PC-9 (cell line): ENCODE measurements at regions not wholly inside any gene's neighbourhood (a gene's known extent, or its start where the extent isn't known, plus 50 kb on each side); places are given as distances from the start of the nearest gene placed in this dataset.
A peak's percentile ranks its signal among the peaks of the same experiment; 100 is the strongest.

Experiments
- BruUV-seq: library from RNA; stranded (reverse); fragments of 400-500 nt; replicated peaks from 2 replicates; lab custom pipeline; 2021; lab: Mats Ljungman, UMichigan
- CTCF ChIA-PET: fragments of 300-600 bp; sonication (Branson Sonifier 250); formaldehyde crosslinking; loops from one replicate; lab custom pipeline; 2022; ENCODE audit warnings: antibody characterized with exemption; lab: Charles Lee
- POLR2A ChIA-PET: fragments of 300-600 bp; sonication (Branson Sonifier 250); formaldehyde crosslinking; loops from one replicate; lab custom pipeline; 2022; ENCODE audit warnings: antibody characterized with exemption; ENCODE audit not compliant: unreplicated experiment; lab: Charles Lee
- DNase-seq, 2 experiments: peaks; one replicate each; pipeline versions ENCODE4 v3.0.0 to v3.0.0-alpha.2; 2015 to 2022; ENCODE audit warnings: mixed read lengths in 1 of 2
- H2AFZ ChIP-seq: fragments of 200-600 bp; sonication (generic); 2 replicates; pipeline ENCODE4 v1.8.1; 2017; ENCODE audit warnings: antibody characterized with exemption
- H3F3A ChIP-seq: fragments of 200-600 bp; sonication (generic); 2 replicates; pipeline ENCODE4 v1.8.1; 2017; ENCODE audit warnings: antibody characterized with exemption, mild to moderate bottlenecking, low read depth; ENCODE audit not compliant: insufficient read depth
- H3K27ac ChIP-seq: fragments of 200-600 bp; sonication (generic); 2 replicates; pipeline ENCODE4 v1.6.1; 2016; ENCODE audit warnings: mixed run types
- H3K27me3 ChIP-seq: fragments of 200-600 bp; sonication (generic); 2 replicates; pipeline ENCODE4 v1.6.1; 2016; ENCODE audit warnings: low read depth, mixed run types; ENCODE audit not compliant: insufficient read depth
- H3K36me3 ChIP-seq: fragments of 200-600 bp; sonication (generic); 2 replicates; pipeline ENCODE4 v1.6.1; 2016; ENCODE audit warnings: low read depth, mixed run types
- H3K4me1 ChIP-seq: fragments of 200-600 bp; sonication (generic); replicated peaks from 2 replicates; pipeline ENCODE4 v1.6.1; 2016; ENCODE audit warnings: mixed run types; ENCODE audit not compliant: insufficient read depth
- H3K4me2 ChIP-seq: fragments of 200-600 bp; sonication (generic); 2 replicates; pipeline ENCODE4 v1.6.1; 2017; ENCODE audit warnings: mixed run types
- H3K4me3 ChIP-seq: fragments of 200-600 bp; sonication (generic); 2 replicates; pipeline ENCODE4 v1.6.1; 2016; ENCODE audit warnings: mixed run types
- H3K79me2 ChIP-seq: fragments of 200-600 bp; sonication (generic); 2 replicates; pipeline ENCODE4 v1.6.1; 2017; ENCODE audit warnings: low read depth, mixed run types
- H3K9me2 ChIP-seq: fragments of 200-600 bp; sonication (generic); 2 replicates; pipeline ENCODE4 v1.8.1; 2017; ENCODE audit warnings: mild to moderate bottlenecking; ENCODE audit not compliant: insufficient read depth
- H3K9me3 ChIP-seq: fragments of 200-600 bp; sonication (generic); 2 replicates; pipeline ENCODE4 v1.8.1; 2016; ENCODE audit warnings: low read depth; ENCODE audit not compliant: insufficient read depth
- H4K20me1 ChIP-seq: fragments of 200-600 bp; sonication (generic); 2 replicates; pipeline ENCODE4 v1.8.1; 2017; ENCODE audit not compliant: insufficient read depth
- EZH2 ChIP-seq: fragments of 200-600 bp; sonication (generic); IDR thresholded peaks from 2 replicates; pipeline ENCODE4 v1.8.0; 2017; ENCODE audit warnings: antibody characterized with exemption, low read depth
- intact Hi-C: fragments of 100-400 bp; cut with micrococcal nuclease; formaldehyde crosslinking; loops from one replicate; pipeline ENCODE4 v1.10.0; 2022; ENCODE audit not compliant: unreplicated experiment
- TF ChIP-seq, protein P1 (sequence below): fragments of 200-600 bp; sonication (generic); conservative IDR thresholded peaks from 2 replicates; pipeline ENCODE4 v1.6.1; 2017; ENCODE audit warnings: mixed run types, antibody characterized with exemption, mild to moderate bottlenecking, moderate library complexity

DNA sequence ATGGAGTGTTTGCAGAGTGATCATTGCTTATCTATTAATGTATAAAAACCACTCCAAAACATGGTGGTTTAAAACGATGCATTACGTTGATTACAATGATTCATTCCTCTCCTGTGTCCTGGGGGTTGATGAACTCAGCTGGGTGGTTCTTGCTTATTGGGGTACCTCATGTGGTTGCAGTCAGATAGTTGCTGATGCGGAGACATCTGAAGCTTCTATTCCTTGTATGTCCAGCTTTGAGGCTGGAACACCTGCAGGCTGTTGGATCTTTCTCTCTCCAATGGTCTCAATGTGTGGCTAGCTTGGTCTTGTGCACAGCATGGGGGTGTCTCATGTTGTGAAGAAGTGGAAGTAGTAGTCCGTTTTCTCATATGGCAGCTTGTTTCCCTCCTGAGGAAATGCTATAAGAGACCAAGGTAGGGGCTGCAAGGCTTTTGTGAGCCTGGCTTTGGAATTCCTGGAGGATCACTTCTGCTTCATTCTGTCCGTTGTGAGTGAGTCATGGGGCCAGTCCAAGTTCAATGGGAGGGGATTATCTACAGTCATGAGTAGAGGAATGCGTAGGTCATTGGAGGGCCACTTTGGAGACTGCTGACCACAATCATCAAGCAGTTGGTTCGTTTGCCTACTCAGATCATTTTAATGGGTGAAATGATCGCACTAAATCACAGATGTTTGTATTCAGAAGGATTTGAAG, 601.0 kb downstream of the SLC4A3 start:
- Histone ChIP-seq H3K9me2 (no peaks in the 10 kb centered on the region), H2AFZ (peak overlapping the region; percentile 61; the same call in 1 of the 2 replicates), H3K27me3 (no peaks in the 10 kb centered on the region), H3K9me3 (peaks cover 8% of the 10 kb centered on the region; the same call in 1 of the 2 replicates), H3K79me2 (no peaks in the 10 kb centered on the region), H3F3A (peaks cover 41% of the 10 kb centered on the region), H3K4me3 (peak overlapping the region; percentile 45), H3K27ac (peak overlapping the region; percentile 90), H3K36me3 (no peaks in the 10 kb centered on the region), H3K4me1 (peaks cover 67% of the 10 kb centered on the region), H4K20me1 (no peaks in the 10 kb centered on the region), H3K4me2 (peak overlapping the region; percentile 74)
- intact Hi-C loops, result loop anchor here (1.0 to 10.0 kb wide), 9 partner anchors 35 to 1216 kb away; no protein-coding TSS in a partner anchor
- TF ChIP-seq, protein P1, sequence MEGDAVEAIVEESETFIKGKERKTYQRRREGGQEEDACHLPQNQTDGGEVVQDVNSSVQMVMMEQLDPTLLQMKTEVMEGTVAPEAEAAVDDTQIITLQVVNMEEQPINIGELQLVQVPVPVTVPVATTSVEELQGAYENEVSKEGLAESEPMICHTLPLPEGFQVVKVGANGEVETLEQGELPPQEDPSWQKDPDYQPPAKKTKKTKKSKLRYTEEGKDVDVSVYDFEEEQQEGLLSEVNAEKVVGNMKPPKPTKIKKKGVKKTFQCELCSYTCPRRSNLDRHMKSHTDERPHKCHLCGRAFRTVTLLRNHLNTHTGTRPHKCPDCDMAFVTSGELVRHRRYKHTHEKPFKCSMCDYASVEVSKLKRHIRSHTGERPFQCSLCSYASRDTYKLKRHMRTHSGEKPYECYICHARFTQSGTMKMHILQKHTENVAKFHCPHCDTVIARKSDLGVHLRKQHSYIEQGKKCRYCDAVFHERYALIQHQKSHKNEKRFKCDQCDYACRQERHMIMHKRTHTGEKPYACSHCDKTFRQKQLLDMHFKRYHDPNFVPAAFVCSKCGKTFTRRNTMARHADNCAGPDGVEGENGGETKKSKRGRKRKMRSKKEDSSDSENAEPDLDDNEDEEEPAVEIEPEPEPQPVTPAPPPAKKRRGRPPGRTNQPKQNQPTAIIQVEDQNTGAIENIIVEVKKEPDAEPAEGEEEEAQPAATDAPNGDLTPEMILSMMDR, result no peak
- TF ChIP-seq EZH2, result no peak
- BruUV-seq, result TSS peak; percentile 96
- CTCF ChIA-PET, result interaction anchor here (0.7 kb wide), 1 partner anchor 121 kb away, joined by 3 read pairs; no protein-coding TSS in a partner anchor
- peak; percentile 80 to 97 for DNase-seq
- POLR2A ChIA-PET, result interaction anchor here (0.6 to 0.7 kb wide), 3 partner anchors 51 to 1413 kb away, joined by 3 to 13 read pairs (median 5); no protein-coding TSS in a partner anchor

DNA sequence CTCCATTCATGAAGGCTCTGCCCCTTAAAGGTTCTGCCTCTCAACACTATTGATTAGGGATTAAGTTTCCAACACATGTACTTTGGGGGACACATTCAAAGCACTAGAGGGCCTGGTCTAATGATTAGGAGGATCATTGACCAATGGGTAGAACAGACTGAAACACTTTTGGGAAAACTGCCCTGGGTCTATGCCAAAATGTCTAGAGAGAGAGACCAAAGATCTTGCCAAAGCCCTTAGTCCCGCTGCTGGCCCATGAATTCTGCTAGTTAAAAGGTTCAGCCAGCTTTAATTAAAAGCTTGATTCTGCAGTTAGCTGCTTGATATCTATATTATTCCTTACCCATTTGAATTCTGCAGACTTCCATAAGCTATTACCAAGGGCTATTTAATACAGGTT, 613.2 kb downstream of the SLC4A3 start:
- Histone ChIP-seq H3K9me2 (no peaks in the 10 kb centered on the region), H3K27ac (no peak overlapping the region), H3K4me1 (no peaks in the 10 kb centered on the region), H3K9me3 (peaks cover 4% of the 10 kb centered on the region; the same call in 1 of the 2 replicates), H3K4me2 (no peak overlapping the region), H3K36me3 (no peaks in the 10 kb centered on the region), H4K20me1 (no peaks in the 10 kb centered on the region), H3K4me3 (no peak overlapping the region), H3K79me2 (no peaks in the 10 kb centered on the region), H3F3A (no peaks in the 10 kb centered on the region), H2AFZ (no peak overlapping the region), H3K27me3 (no peaks in the 10 kb centered on the region)
- no peak for DNase-seq
- ChIA-PET POLR2A (no interaction called here), CTCF (no interaction called here)
- intact Hi-C loops, result no loop called here
- TF ChIP-seq, protein P1, result no peak
- no peak for TF ChIP-seq EZH2
- BruUV-seq, result no TSS peak

DNA sequence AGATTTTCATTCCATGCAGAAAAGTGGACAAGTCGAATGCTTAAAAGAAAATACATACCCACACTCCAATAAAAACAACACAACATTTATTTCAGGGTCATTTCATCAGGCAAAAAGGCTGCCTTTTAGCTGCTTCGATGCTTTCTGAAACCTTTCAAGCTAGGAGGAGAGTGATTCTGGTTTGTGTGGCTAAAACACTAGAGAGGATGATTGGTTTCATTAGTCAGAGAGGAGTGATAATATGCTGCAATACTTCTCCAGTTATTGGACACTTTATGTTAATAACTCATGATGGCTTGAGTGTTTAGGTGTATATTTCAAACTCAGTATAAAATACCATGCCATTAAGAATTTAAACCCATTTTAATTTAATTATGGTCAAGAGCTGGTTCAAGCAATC, 614.0 kb downstream of the SLC4A3 start:
- ChIA-PET CTCF (no interaction called here), POLR2A (no interaction called here)
- TF ChIP-seq EZH2, result no peak
- TF ChIP-seq, protein P1, result no peak
- H2AFZ ChIP-seq, result no peak overlapping the region
- no peaks in the 10 kb centered on the region for H3K9me2 ChIP-seq
- H3K9me3 ChIP-seq, result peaks cover 4% of the 10 kb centered on the region; the same call in 1 of the 2 replicates
- H3K4me2 ChIP-seq, result no peak overlapping the region
- intact Hi-C loops, result no loop called here
- H3K27me3 ChIP-seq, result no peaks in the 10 kb centered on the region
- H4K20me1 ChIP-seq, result no peaks in the 10 kb centered on the region
- no peak overlapping the region for H3K4me3 ChIP-seq
- DNase-seq, result no peak
- no peak overlapping the region for H3K27ac ChIP-seq
- no peaks in the 10 kb centered on the region for H3K4me1 ChIP-seq
- no TSS peak for BruUV-seq
- H3K79me2 ChIP-seq, result no peaks in the 10 kb centered on the region
- H3F3A ChIP-seq, result no peaks in the 10 kb centered on the region
- no peaks in the 10 kb centered on the region for H3K36me3 ChIP-seq
